HUES6 (cell line): ENCODE measurements at regions not wholly inside any gene's neighbourhood (a gene's known extent, or its start where the extent isn't known, plus 50 kb on each side); places are given as distances from the start of the nearest gene placed in this dataset.
"Not testable (repeated sequence)": the region's sequence is repeated elsewhere in the genome, so short reads cannot be mapped to it uniquely, and the experiment has no call there.

ENCODE experiments used
- H3K27ac ChIP-seq: 2 replicates; pipeline ENCODE4 v1.7.0; 2013; ENCODE audit warnings: low read depth, mild to moderate bottlenecking, low read length, inconsistent platforms
- H3K27me3 ChIP-seq: 2 replicates; pipeline ENCODE4 v1.6.1; 2013; ENCODE audit warnings: low read length; ENCODE audit not compliant: control insufficient read depth, insufficient read depth
- H3K36me3 ChIP-seq: 2 replicates; pipeline ENCODE4 v1.6.1; 2013; ENCODE audit warnings: low read length; ENCODE audit not compliant: control insufficient read depth, insufficient read depth
- H3K4me1 ChIP-seq: 2 replicates; pipeline ENCODE4 v1.6.1; 2013; ENCODE audit warnings: low read length; ENCODE audit not compliant: control insufficient read depth, insufficient read depth
- H3K4me3 ChIP-seq: 2 replicates; pipeline ENCODE4 v1.5.1; 2013; ENCODE audit warnings: low read depth, low read length
- H3K9ac ChIP-seq: one replicate; pipeline ENCODE4 v1.6.1; 2013; ENCODE audit warnings: mild to moderate bottlenecking, low read length
- H3K9me3 ChIP-seq: 2 replicates; pipeline ENCODE4 v1.6.1; 2013; ENCODE audit warnings: low read depth, low read length; ENCODE audit not compliant: control insufficient read depth, insufficient read depth

DNA sequence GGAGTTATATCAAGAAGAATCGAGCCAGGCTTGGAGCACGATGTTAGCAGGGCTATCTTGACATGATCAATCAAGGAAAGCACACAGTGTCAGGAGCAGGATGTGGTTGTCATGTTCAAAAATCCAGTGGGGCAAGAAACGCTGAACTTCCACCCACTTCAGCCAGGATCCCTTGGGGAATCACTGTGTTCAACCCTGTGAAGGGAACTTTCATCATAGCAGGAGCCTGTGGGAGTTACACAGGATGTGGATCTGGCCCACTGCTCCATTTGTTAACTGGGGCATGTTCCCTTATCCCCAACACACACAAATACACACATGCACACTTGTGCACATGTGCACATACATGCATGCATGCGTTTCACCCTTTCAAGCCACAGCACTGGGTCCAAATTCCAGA is 619.3 kb downstream of the SPATA31A6 start:
- not testable (repeated sequence) for H3K9ac ChIP-seq, H3K4me3 ChIP-seq, H3K4me1 ChIP-seq, H3K27ac ChIP-seq, H3K9me3 ChIP-seq, H3K36me3 ChIP-seq, H3K27me3 ChIP-seq

GRCh38 chr9:42806674-42807073 is 623.2 kb downstream of the SPATA31A6 start:
- H3K27me3 ChIP-seq, H3K9me3 ChIP-seq, H3K4me3 ChIP-seq, H3K36me3 ChIP-seq, H3K27ac ChIP-seq, H3K4me1 ChIP-seq, H3K9ac ChIP-seq: not testable (repeated sequence)

DNA sequence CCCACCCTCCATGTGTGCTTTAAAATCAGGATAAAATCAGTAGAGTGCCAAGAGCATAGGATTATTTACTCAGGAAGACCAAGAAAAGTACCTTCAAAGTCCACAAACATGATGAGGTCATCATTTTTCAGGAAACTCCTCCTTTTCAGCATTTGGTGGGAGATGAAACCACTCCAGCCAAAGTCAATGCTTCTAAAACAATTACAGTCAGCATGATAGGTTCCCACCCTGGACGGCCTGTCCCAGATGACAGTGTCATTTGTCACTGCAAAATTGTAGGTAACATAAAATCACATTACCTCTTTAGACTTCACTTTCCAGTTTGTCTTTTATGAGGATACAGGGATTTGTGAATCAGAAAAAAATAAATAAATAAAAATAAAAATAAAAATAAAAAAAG is 638.0 kb downstream of the SPATA31A6 start:
- not testable (repeated sequence) for H3K4me1 ChIP-seq, H3K36me3 ChIP-seq, H3K27me3 ChIP-seq, H3K27ac ChIP-seq, H3K9me3 ChIP-seq, H3K4me3 ChIP-seq, H3K9ac ChIP-seq

DNA sequence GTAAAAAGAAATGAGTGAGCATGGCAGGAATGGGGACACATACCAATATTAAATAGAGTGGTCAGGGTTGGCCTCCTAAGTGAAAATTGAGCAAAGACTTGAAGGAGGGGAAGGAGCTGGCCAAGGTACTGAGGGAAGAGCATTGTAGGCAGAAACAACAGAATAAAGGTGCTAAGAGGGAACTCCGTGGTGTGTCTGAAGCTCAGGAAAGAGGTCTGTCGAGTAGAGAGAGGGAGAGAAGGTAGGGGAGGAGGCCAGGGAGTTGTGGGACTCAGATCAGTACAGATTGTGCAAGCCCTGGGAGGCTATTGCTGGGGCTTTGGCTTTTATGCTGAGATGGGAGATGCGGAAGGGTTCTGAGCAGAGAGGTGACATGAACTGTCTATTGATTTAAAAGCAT is 664.7 kb downstream of the SPATA31A6 start:
- H3K36me3 ChIP-seq, H3K27me3 ChIP-seq: not testable (repeated sequence)

GRCh38 chr9:42850896-42851693 is 667.6 kb downstream of the SPATA31A6 start:
- H3K4me3 ChIP-seq, H3K4me1 ChIP-seq, H3K36me3 ChIP-seq, H3K9me3 ChIP-seq, H3K27me3 ChIP-seq, H3K27ac ChIP-seq, H3K9ac ChIP-seq: not testable (repeated sequence)

More for the DNA sequence above, 664.7 kb downstream of the SPATA31A6 start:
- not testable (repeated sequence) for H3K4me1 ChIP-seq, H3K4me3 ChIP-seq, H3K9me3 ChIP-seq, H3K9ac ChIP-seq, H3K27ac ChIP-seq

GRCh38 chr9:42851701-42852100 is 668.2 kb downstream of the SPATA31A6 start:
- not testable (repeated sequence) for H3K9ac ChIP-seq, H3K36me3 ChIP-seq, H3K27ac ChIP-seq, H3K27me3 ChIP-seq, H3K4me3 ChIP-seq, H3K4me1 ChIP-seq, H3K9me3 ChIP-seq

DNA sequence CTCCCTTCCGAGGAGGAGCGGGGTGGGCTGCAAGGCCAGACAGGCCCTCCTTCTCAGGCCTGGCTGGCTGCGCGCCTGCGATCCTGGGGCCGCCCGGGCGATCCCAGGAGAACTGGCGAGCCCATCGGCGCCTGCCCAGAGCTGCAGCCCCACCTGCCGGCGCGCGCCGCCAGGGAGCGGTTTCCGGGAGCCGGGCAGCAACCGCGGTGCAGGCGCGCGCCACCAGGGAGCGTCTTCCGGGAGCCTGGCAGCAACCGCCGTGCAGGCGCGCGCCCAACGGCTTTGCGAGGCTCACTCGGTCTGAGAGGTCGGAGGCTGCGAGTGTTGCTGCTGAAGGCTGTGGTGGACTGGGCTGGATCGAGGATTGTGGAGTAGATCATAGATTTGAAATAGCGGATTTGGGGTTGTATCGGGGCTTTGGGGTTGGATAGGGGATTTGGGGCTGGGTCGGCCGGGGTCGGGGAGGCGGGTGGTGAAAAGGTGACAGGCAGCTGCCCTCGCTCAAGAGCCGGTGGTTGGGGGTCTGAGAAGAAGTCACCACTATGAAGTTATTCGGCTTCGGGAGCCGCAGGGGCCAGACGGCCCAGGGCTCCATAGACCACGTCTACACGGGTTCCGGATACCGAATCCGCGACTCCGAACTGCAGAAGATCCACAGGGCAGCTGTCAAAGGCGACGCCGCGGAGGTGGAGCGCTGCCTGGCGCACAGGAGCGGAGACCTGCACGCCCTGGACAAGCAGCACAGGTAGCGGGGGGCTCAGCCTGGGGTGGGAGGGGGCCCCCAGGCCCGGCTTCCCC is 668.9 kb downstream of the SPATA31A6 start:
- H3K4me1 ChIP-seq, H3K4me3 ChIP-seq, H3K36me3 ChIP-seq, H3K27me3 ChIP-seq, H3K9me3 ChIP-seq, H3K27ac ChIP-seq, H3K9ac ChIP-seq: not testable (repeated sequence)

GRCh38 chr9:42860133-42860532 is 676.7 kb downstream of the SPATA31A6 start:
- H3K27ac ChIP-seq, H3K27me3 ChIP-seq, H3K36me3 ChIP-seq: not testable (repeated sequence)

DNA sequence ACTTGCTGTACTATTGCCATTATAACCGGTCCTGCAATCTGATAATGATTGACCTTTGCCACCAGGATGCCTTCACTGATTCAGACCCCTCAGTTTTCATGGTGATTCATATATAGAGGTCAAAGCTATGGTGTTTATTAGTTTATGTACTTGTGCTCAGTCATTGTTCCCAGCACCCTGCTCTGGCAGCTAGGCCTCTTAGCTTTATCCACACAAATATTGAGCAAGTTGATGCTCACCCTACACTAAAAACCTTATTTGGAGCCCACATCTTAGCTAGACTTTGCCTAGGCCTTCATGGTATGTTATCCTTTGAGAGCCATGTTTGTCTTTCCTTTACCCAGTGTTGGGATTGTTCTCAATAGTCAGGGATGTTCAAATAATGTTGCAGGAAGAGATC is 679.0 kb downstream of the SPATA31A6 start:
- not testable (repeated sequence) for H3K9me3 ChIP-seq, H3K27ac ChIP-seq, H3K27me3 ChIP-seq, H3K4me1 ChIP-seq, H3K9ac ChIP-seq, H3K4me3 ChIP-seq, H3K36me3 ChIP-seq

More at GRCh38 chr9:42860133-42860532, 676.7 kb downstream of the SPATA31A6 start:
- not testable (repeated sequence) for H3K4me3 ChIP-seq, H3K9me3 ChIP-seq, H3K4me1 ChIP-seq, H3K9ac ChIP-seq
